ENCODE measurements at regions not wholly inside any gene's neighbourhood (a gene's known extent, or its start where the extent isn't known, plus 50 kb on each side); places are given as distances from the start of the nearest gene placed in this dataset.

GRCh38 chr6:81138236-81138635 is 614.2 kb downstream of the TENT5A start (continued):
- no peak for TF ChIP-seq BCLAF1 (IDR thresholded peaks at IDR 0.05)
- no peak for TF ChIP-seq ELK1 (IDR thresholded peaks at IDR 0.05; ENCODE audit: low read depth, low read length)
- TF ChIP-seq SUZ12 (IDR thresholded peaks at IDR 0.05; ENCODE audit: unreplicated experiment) = no peak
- no peak for TF ChIP-seq STAT1 (conservative IDR thresholded peaks at IDR 0.05)

- CTCF ChIA-PET = no interaction called here
- RAD21 ChIA-PET (ENCODE audit: unreplicated experiment) = no interaction called here
- FAIRE-seq = no peak
- no TSS peak for BruUV-seq (replicated peaks)
- Histone ChIP-seq H3K4me2 (ENCODE audit: control insufficient read depth, insufficient read depth) (no peak overlapping the region), H3K9me3 (replicated peaks; ENCODE audit: control insufficient read depth, insufficient read depth, low read length) (no peaks in the 10 kb centered on the region), H4K20me1 (ENCODE audit: control insufficient read depth, insufficient read depth) (no peaks in the 10 kb centered on the region), H3K36me3 (ENCODE audit: control insufficient read depth in 2 of 2, insufficient read depth in 2 of 2, low read length in 1 of 2) (no peaks in the 10 kb centered on the region), H3K27me3 (replicated peaks in 1 of 2; ENCODE audit: control insufficient read depth in 2 of 2, insufficient read depth in 2 of 2, low read length in 1 of 2) (no peaks in the 10 kb centered on the region), H3K4me1 (ENCODE audit: control insufficient read depth, insufficient read depth, low read length) (no peaks in the 10 kb centered on the region), H3K27ac (ENCODE audit: control insufficient read depth, insufficient read depth) (no peak overlapping the region), H2AFZ (ENCODE audit: control insufficient read depth, low read depth, low read length) (no peak overlapping the region), H3K79me2 (ENCODE audit: control insufficient read depth, insufficient read depth, low read length) (no peaks in the 10 kb centered on the region), H3K9ac (ENCODE audit: control insufficient read depth, insufficient read depth, low read length) (no peak overlapping the region), H3K4me3 (no peak overlapping the region)
- no peak for DNase-seq (ENCODE audit: low read depth, low spot score)
- 0% methylated on average over 1 of the region's 1 CpG for WGBS (ENCODE audit: insufficient coverage, insufficient replicate concordance, low lambda C conversion rate, missing lambda C conversion rate)
- POLR2A ChIA-PET = no interaction called here
- TF ChIP-seq ZZZ3 (IDR thresholded peaks at IDR 0.05; ENCODE audit: control insufficient read depth, insufficient read length, low read depth) (no peak), SPI1 (IDR thresholded peaks at IDR 0.05; ENCODE audit: borderline replicate concordance, insufficient read depth, low read depth, low read length) (no peak), E2F8 (IDR thresholded peaks at IDR 0.05; ENCODE audit: low read depth, partially characterized antibody) (no peak)
- ATAC-seq = no peak
- in situ Hi-C loops (cut with MboI) (no loop called here), intact Hi-C loops (cut with micrococcal nuclease; ENCODE audit: unreplicated experiment) (no loop called here)
- SMC1A ChIA-PET (ENCODE audit: uncharacterized antibody, unreplicated experiment) = no interaction called here
These were observed 621.5 kb downstream of the TENT5A start for GRCh38 chr6:81130969-81131368.
